ENCODE measurements at regions not wholly inside any gene's neighbourhood (a gene's known extent, or its start where the extent isn't known, plus 50 kb on each side); places are given as distances from the start of the nearest gene placed in this dataset.

- ChIA-PET CTCF (interaction anchor here (0.9 to 1.5 kb wide), 3 partner anchors 14 to 23 kb away, joined by 3 to 4 read pairs (median 3); no protein-coding TSS in a partner anchor), POLR2A (no interaction called here)
- no peak for DNase-seq (ENCODE audit: extremely low spot score)
- no peak for TF ChIP-seq CTCF (IDR thresholded peaks at IDR 0.05; ENCODE audit: control extremely low read depth, extremely low read depth, low read depth, missing control alignments)
These were observed 794.3 kb upstream of the ZEB2 start for GRCh38 chr2:145314119-145314633.

- ChIA-PET POLR2A (no interaction called here), CTCF (interaction anchor here (1.5 kb wide), 1 partner anchor 10 kb away, joined by 3 read pairs; no protein-coding TSS in a partner anchor)
- DNase-seq (ENCODE audit: extremely low spot score), result no peak
- TF ChIP-seq CTCF (IDR thresholded peaks at IDR 0.05; ENCODE audit: control extremely low read depth, extremely low read depth, low read depth, missing control alignments), result no peak
These were observed 786.0 kb upstream of the ZEB2 start for GRCh38 chr2:145305889-145306288.

GRCh38 chr2:145304501-145304900 is 784.6 kb upstream of the ZEB2 start:
- no peak for DNase-seq (ENCODE audit: extremely low spot score)
- no peak for TF ChIP-seq CTCF (IDR thresholded peaks at IDR 0.05; ENCODE audit: control extremely low read depth, extremely low read depth, low read depth, missing control alignments)
- ChIA-PET CTCF (no interaction called here), POLR2A (no interaction called here)

- POLR2A ChIA-PET, result no interaction called here
These were observed 783.6 kb upstream of the ZEB2 start for GRCh38 chr2:145303536-145303935.

GRCh38 chr2:145302886-145303285 is 783.0 kb upstream of the ZEB2 start:
- no peak for DNase-seq (ENCODE audit: extremely low spot score)
- ChIA-PET CTCF (no interaction called here), POLR2A (no interaction called here)
- no peak for TF ChIP-seq CTCF (IDR thresholded peaks at IDR 0.05; ENCODE audit: control extremely low read depth, extremely low read depth, low read depth, missing control alignments)

More at GRCh38 chr2:145303536-145303935, 783.6 kb upstream of the ZEB2 start:
- TF ChIP-seq CTCF (IDR thresholded peaks at IDR 0.05; ENCODE audit: control extremely low read depth, extremely low read depth, low read depth, missing control alignments), result no peak
- CTCF ChIA-PET, result no interaction called here
- no peak for DNase-seq (ENCODE audit: extremely low spot score)

GRCh38 chr2:145302451-145302850 is 782.5 kb upstream of the ZEB2 start:
- no peak for DNase-seq (ENCODE audit: extremely low spot score)
- TF ChIP-seq CTCF (IDR thresholded peaks at IDR 0.05; ENCODE audit: control extremely low read depth, extremely low read depth, low read depth, missing control alignments), result no peak
- ChIA-PET CTCF (no interaction called here), POLR2A (no interaction called here)
